ENCODE measurements at regions not wholly inside any gene's neighbourhood (a gene's known extent, or its start where the extent isn't known, plus 50 kb on each side); places are given as distances from the start of the nearest gene placed in this dataset.
"Not testable (repeated sequence)": the region's sequence is repeated elsewhere in the genome, so short reads cannot be mapped to it uniquely, and the experiment has no call there.

DNA sequence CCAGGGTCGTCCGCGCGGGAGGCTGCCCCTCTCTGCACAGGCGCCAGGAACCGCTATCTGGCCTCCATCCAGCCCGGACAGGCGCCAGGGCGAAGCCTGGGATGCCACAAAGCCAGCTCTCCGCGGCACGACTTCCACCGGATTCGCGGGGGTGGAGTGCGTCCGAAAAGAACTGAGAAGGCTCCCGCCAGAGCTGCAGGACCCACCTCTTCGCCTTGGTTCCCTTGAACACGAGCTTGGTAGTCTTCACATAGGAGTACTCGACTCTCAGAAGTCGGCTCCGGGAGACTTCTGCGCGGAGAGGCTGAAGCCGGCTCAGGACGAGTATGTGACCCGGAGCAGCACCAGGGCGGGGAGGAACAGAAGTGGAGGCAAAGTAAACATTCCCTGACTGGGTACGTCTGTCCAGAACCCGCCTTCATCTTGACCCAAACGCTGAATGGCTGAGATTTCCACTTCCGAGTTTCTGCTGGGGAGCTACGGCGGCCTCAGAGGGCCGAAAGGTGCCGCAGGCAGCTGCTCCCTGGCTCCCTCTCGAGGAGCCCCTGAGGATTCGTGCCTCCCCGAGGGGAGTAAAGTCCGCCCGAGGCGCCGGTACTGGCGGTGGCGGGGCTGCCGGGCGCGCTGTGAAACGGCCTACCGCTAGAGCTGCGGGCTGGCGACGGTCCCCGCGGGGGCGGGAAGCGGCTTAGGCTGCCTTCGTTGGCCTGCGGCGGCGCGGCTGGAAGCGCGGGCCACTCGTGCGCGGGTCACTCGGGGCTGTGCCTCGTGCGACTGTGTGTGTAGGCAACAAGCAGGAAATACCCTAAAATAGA is 2654.9 kb upstream of the DEFB115 start:
- Histone ChIP-seq H3K4me3 (peak overlapping the region; percentile 48), H3K27ac (peak overlapping the region; percentile 22)
- intact Hi-C loops (cut with DNase I); H3K27me3 ChIP-seq; H3K9ac ChIP-seq (ENCODE audit: low read depth in 2 of 2, low read length in 2 of 2); H3K9me3 ChIP-seq; H3K4me1 ChIP-seq; H3K36me3 ChIP-seq: not testable (repeated sequence)
- TF ChIP-seq, protein P1, sequence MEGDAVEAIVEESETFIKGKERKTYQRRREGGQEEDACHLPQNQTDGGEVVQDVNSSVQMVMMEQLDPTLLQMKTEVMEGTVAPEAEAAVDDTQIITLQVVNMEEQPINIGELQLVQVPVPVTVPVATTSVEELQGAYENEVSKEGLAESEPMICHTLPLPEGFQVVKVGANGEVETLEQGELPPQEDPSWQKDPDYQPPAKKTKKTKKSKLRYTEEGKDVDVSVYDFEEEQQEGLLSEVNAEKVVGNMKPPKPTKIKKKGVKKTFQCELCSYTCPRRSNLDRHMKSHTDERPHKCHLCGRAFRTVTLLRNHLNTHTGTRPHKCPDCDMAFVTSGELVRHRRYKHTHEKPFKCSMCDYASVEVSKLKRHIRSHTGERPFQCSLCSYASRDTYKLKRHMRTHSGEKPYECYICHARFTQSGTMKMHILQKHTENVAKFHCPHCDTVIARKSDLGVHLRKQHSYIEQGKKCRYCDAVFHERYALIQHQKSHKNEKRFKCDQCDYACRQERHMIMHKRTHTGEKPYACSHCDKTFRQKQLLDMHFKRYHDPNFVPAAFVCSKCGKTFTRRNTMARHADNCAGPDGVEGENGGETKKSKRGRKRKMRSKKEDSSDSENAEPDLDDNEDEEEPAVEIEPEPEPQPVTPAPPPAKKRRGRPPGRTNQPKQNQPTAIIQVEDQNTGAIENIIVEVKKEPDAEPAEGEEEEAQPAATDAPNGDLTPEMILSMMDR (IDR thresholded peaks at IDR 0.05), result peak; percentile 46
- peak; percentile 87 for DNase-seq

DNA sequence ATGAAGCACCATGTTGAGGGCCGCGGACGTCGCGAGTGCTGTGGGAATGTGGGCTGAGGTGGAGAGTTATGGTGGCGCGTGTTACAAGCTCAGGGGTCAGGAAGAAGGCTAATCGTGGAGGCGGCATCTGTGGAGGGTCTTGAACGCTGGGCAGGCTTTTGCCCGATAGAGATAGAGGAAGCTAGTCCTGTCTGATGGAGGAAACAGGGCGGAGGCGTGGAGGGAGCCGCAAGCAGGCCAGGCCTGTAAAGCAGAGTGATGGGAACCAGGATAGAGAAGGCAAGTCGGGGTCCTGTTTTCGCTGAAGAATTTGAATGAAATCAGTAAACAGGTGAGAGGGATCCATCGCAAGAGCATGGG is 2654.3 kb upstream of the DEFB115 start:
- DNase-seq; intact Hi-C loops (cut with DNase I); H3K36me3 ChIP-seq; H3K27ac ChIP-seq; H3K27me3 ChIP-seq; H3K9ac ChIP-seq (ENCODE audit: low read depth in 2 of 2, low read length in 2 of 2); H3K4me1 ChIP-seq; H3K9me3 ChIP-seq: not testable (repeated sequence)
- peak overlapping the region; percentile 48 for H3K4me3 ChIP-seq

DNA sequence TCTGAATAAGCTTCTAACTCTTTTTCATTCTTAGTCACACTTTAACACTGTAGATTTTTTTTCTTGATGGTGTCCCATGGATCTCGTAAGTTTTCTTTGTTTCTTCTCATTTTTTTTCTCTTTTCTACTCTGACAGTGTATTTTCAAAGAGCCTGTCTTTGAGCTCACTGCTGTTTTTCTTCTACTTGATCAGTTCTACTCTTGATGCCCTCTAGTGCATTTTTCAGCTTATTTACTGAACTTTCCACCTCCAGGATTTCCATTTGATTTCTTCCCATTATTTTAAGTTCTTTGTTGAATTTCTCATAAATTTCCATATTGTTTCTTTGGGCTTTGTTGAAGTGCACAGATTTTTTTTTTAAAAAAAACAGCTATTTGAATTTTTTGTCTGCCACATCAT is 2641.1 kb upstream of the DEFB115 start:
- DNase-seq, result no peak
- intact Hi-C loops (cut with DNase I), result no loop called here
- TF ChIP-seq, protein P1 (IDR thresholded peaks at IDR 0.05), result no peak
- Histone ChIP-seq H3K36me3 (no peaks in the 10 kb centered on the region), H3K9ac (ENCODE audit: low read depth in 2 of 2, low read length in 2 of 2) (no peak overlapping the region), H3K4me1 (no peaks in the 10 kb centered on the region), H3K4me3 (no peak overlapping the region), H3K9me3 (no peaks in the 10 kb centered on the region), H3K27me3 (no peaks in the 10 kb centered on the region), H3K27ac (no peak overlapping the region)

DNA sequence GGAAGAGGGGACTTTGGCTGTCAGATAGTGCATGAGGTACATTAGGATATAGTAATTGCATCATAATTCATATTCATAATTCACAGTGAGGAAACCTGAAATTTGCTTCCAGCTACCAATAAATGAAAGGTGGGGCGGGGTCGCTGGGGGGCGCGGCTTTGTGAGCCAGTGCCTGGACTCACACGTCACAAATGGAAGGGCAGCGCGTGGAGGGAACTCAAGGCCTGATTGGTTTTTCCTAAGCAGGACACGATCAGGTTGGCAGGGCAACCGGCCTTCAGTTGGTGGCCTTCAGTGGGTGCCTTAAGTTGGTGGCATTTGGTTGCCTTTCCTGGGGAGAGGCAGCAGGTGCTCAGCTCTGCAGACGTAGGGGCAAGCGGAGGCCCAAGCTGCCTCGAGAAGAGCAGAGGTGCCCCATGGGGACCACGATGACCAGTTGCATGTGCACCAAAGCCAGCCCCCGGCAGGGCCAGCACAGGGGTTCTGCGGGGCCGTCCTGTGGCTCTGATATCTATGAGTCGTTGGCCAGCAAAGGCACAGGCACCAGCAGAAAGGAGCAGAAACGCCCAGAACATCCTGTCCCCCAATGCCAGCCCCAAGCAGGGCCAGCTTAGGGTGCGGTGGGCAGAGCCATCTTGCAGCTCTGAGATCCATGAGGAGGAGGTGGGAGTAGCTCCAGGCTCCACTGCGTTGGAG is 2637.4 kb upstream of the DEFB115 start:
- DNase-seq; H3K36me3 ChIP-seq; H3K27me3 ChIP-seq; H3K4me1 ChIP-seq; H3K4me3 ChIP-seq; H3K9ac ChIP-seq (ENCODE audit: low read depth in 2 of 2, low read length in 2 of 2); H3K27ac ChIP-seq; H3K9me3 ChIP-seq; intact Hi-C loops (cut with DNase I): not testable (repeated sequence)

DNA sequence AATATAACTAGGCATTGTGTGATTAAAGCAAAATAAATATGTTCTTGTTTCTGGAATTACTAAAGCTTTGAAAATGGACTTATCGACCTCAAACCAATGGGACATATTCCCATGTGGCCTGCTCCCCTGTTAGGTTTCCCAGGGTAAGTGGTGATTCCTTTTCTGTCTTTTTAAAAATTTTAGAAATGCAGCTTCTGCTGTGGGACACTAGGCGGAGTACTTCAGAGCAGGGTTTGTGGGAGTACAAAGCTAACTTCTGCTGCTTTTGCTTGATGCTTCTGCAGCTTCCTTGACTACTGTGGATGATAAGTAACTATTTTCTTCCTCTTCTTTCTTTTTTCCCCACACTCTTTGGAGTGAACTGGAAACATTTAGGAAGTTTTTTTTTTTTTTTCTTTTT is 2632.4 kb upstream of the DEFB115 start:
- H3K9me3 ChIP-seq; H3K27me3 ChIP-seq; H3K9ac ChIP-seq (ENCODE audit: low read depth in 2 of 2, low read length in 2 of 2); H3K36me3 ChIP-seq; intact Hi-C loops (cut with DNase I); DNase-seq; H3K27ac ChIP-seq; H3K4me1 ChIP-seq; H3K4me3 ChIP-seq: not testable (repeated sequence)

DNA sequence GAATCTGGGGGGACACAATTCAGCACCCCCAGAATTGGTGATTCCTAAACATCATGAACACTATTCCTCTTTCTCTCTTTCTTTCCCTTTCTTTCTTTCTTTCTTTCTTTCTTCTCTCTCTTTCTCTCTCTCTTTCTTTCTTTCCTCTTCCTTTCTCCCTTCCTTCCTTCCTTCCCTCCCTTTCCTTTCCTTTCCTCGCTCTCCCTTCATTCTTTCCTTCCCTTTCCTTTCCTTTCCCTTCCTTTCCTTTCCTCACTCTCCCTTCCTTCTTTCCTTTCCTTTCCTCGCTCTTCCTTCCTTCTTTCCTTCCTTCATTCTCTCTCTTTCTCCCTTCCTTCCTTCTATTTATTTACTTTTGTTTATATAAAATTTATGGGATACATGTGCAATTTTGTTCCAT is 2616.6 kb upstream of the DEFB115 start:
- H3K9me3 ChIP-seq; intact Hi-C loops (cut with DNase I): not testable (repeated sequence)

More for the DNA sequence above, 2616.6 kb upstream of the DEFB115 start:
- not testable (repeated sequence) for H3K27me3 ChIP-seq; H3K27ac ChIP-seq; H3K4me1 ChIP-seq; H3K4me3 ChIP-seq; H3K9ac ChIP-seq (ENCODE audit: low read depth in 2 of 2, low read length in 2 of 2); DNase-seq; H3K36me3 ChIP-seq
